Lung (tissue), 11 donors: ENCODE measurements at regions not wholly inside any gene's neighbourhood (a gene's known extent, or its start where the extent isn't known, plus 50 kb on each side); places are given as distances from the start of the nearest gene placed in this dataset.

Experiments
- ATAC-seq: fragments of 200-7000 bp; cut with Tn5 transposase; one replicate; pipeline ENCODE4 v1.9.1; 2020; ENCODE audit warnings: moderate number of reproducible peaks; ENCODE audit not compliant: insufficient read depth, low FRiP score
- DNase-seq, 3 donors: peaks; one replicate each; pipeline ENCODE4 v3.0.0-alpha.2; 2013 to 2017
- H3K27ac ChIP-seq, 2 donors: one replicate each; pipeline ENCODE4 v1.5.1; 2013; ENCODE audit warnings: mild to moderate bottlenecking in 2 of 2, moderate library complexity in 2 of 2, control low read depth in 1 of 2, inconsistent platforms in 1 of 2, low read depth in 1 of 2, low read length in 1 of 2
- H3K27me3 ChIP-seq, 3 donors: one replicate each; pipeline ENCODE4 v1.5.1; 2013; ENCODE audit warnings: low read length in 2 of 3; ENCODE audit not compliant: control insufficient read depth in 3 of 3, insufficient read depth in 3 of 3
- H3K36me3 ChIP-seq, 4 donors: one replicate each; pipeline ENCODE4 v1.5.1; 2013; ENCODE audit warnings: low read length in 4 of 4, mild to moderate bottlenecking in 1 of 4, moderate library complexity in 1 of 4; ENCODE audit not compliant: control insufficient read depth in 4 of 4, insufficient read depth in 4 of 4
- H3K4me1 ChIP-seq, 5 donors: one replicate each; pipeline ENCODE4 v1.5.1; 2013; ENCODE audit warnings: low read length in 5 of 5, mild to moderate bottlenecking in 2 of 5, moderate library complexity in 1 of 5; ENCODE audit not compliant: control insufficient read depth in 5 of 5, insufficient read depth in 5 of 5
- H3K4me3 ChIP-seq: one replicate; pipeline ENCODE4 v1.5.1; 2013; ENCODE audit warnings: mild to moderate bottlenecking, control low read depth, moderate library complexity
- H3K9ac ChIP-seq, 2 donors: one replicate each; pipeline ENCODE4 v1.5.1; 2013; ENCODE audit warnings: low read length in 2 of 2, control low read depth in 1 of 2; ENCODE audit not compliant: insufficient read depth in 1 of 2
- H3K9me3 ChIP-seq, 4 donors: one replicate each; pipeline ENCODE4 v1.5.1; 2013; ENCODE audit warnings: low read length in 3 of 4, mild to moderate bottlenecking in 1 of 4, moderate library complexity in 1 of 4; ENCODE audit not compliant: control insufficient read depth in 4 of 4, insufficient read depth in 3 of 4
- WGBS, 2 donors: extraction: QIAGEN DNeasy Blood & Tissue Kit; methylation state at CpG; one replicate each; pipeline ENCODE4 v1.1.7; 2013; 5-methylcytosine and 5-hydroxymethylcytosine counted together
- TF ChIP-seq, protein P1 (sequence below): IDR thresholded peaks from 2 replicates; pipeline ENCODE4 v1.5.1; 2012; ENCODE audit warnings: mild to moderate bottlenecking; ENCODE audit errors: control extremely low read depth, extremely low read depth
- donor health status: control.
- donor health status: control.
- donor health status: Bipolar disorder and iron deficiency.
- donor health status: healthy.
- donor health status: DM: yes; HTN: yes; CAD: no.

DNA sequence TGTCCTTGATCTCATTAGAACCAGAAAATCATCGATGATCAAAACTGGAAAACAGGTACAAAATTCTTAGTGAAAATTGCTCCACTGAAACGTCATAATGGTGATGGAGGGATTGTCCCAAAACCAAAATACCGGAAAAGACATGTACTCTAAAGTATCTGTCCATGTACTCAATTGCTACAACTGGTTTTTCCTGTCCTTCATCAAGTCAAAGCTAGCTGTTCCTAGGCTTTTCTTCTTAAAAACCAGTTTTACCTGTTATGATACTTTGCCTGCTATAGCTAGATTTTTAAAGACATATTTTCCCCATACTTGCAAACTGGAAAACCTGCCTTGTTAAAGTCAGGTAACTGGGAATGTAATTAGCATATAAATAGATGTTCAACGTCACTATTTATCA is 50.5 kb upstream of the LRRC1 start:
- no peak for ATAC-seq
- Histone ChIP-seq H3K4me1 (peaks cover 0 to 3% (median 0%) of the 10 kb centered on the region in 5 donors), H3K9me3 (no peaks in the 10 kb centered on the region), H3K27me3 (no peaks in the 10 kb centered on the region), H3K36me3 (no peaks in the 10 kb centered on the region), H3K4me3 (no peak overlapping the region), H3K27ac (no peak overlapping the region), H3K9ac (no peak overlapping the region)
- WGBS, 2 donors = 73 to 87% methylated on average over 4 of the region's 4 CpGs
- TF ChIP-seq, protein P1, sequence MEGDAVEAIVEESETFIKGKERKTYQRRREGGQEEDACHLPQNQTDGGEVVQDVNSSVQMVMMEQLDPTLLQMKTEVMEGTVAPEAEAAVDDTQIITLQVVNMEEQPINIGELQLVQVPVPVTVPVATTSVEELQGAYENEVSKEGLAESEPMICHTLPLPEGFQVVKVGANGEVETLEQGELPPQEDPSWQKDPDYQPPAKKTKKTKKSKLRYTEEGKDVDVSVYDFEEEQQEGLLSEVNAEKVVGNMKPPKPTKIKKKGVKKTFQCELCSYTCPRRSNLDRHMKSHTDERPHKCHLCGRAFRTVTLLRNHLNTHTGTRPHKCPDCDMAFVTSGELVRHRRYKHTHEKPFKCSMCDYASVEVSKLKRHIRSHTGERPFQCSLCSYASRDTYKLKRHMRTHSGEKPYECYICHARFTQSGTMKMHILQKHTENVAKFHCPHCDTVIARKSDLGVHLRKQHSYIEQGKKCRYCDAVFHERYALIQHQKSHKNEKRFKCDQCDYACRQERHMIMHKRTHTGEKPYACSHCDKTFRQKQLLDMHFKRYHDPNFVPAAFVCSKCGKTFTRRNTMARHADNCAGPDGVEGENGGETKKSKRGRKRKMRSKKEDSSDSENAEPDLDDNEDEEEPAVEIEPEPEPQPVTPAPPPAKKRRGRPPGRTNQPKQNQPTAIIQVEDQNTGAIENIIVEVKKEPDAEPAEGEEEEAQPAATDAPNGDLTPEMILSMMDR = no peak
- peak in 2 of 3 donors; percentile 31 to 55 for DNase-seq

- TF ChIP-seq, protein P1 = no peak
- Histone ChIP-seq H3K9ac (no peak overlapping the region), H3K27me3 (no peaks in the 10 kb centered on the region), H3K9me3 (no peaks in the 10 kb centered on the region), H3K4me1 (no peaks in the 10 kb centered on the region), H3K36me3 (no peaks in the 10 kb centered on the region), H3K27ac (no peak overlapping the region), H3K4me3 (no peak overlapping the region)
- WGBS, 2 donors = 40 to 59% methylated on average over 10 of the region's 10 CpGs
- no peak for ATAC-seq
- DNase-seq = no peak
Observed at GRCh38 chr6:53741034-53741823, 53.6 kb upstream of the LRRC1 start.

- ATAC-seq = no peak
- TF ChIP-seq, protein P1 = no peak
Observed at GRCh38 chr6:53737746-53738145, 57.1 kb upstream of the LRRC1 start.

More at GRCh38 chr6:53737746-53738145, 57.1 kb upstream of the LRRC1 start:
- WGBS, 2 donors = 91 to 93% methylated on average over 3 of the region's 3 CpGs
- DNase-seq = no peak
- Histone ChIP-seq H3K9ac (no peak overlapping the region), H3K4me3 (no peak overlapping the region), H3K9me3 (no peaks in the 10 kb centered on the region), H3K36me3 (no peaks in the 10 kb centered on the region), H3K4me1 (peaks cover 0 to 5% (median 0%) of the 10 kb centered on the region in 5 donors), H3K27me3 (no peaks in the 10 kb centered on the region), H3K27ac (no peak overlapping the region)
